GM18519 (cell line): ENCODE measurements at regions not wholly inside any gene's neighbourhood (a gene's known extent, or its start where the extent isn't known, plus 50 kb on each side); places are given as distances from the start of the nearest gene placed in this dataset.
"Not testable (repeated sequence)": the region's sequence is repeated elsewhere in the genome, so short reads cannot be mapped to it uniquely, and the experiment has no call there.

ENCODE experiments used
- ATAC-seq: cut with Tn5 transposase; IDR thresholded peaks from one replicate; pipeline ENCODE4 v1.9.1; 2021; ENCODE audit warnings: mild to moderate bottlenecking, moderate library complexity; ENCODE audit not compliant: unreplicated experiment, low FRiP score

- no peak for ATAC-seq
Measured at GRCh38 chr3:157859541-157859940, 246.7 kb downstream of the SHOX2 start.

- ATAC-seq, result no peak
Measured at GRCh38 chr3:157858821-157859220, 247.4 kb downstream of the SHOX2 start.

DNA sequence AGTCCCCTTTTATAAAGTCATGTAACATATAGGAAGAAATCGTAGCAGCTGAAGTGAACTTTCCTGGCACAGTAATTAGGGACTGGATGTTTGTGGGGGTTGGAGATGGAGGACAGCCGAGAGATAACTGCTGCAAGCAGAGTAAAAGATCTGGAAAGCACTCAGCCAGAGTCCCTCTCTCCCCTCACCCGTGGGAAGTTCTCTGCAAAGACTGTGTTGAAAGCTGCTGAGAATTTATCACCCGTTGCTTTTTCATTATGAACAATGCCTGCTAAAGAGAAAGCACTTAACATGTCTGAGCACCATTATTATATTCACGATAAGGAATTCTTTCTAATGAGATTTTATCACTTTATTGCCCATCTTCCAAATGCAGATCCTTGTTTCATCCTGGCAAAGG is 248.8 kb downstream of the SHOX2 start:
- ATAC-seq, result no peak

- no peak for ATAC-seq
Measured at GRCh38 chr3:157856078-157856939, 249.9 kb downstream of the SHOX2 start.

- ATAC-seq, result not testable (repeated sequence)
Measured at GRCh38 chr3:157845839-157846238, 260.4 kb downstream of the SHOX2 start.

DNA sequence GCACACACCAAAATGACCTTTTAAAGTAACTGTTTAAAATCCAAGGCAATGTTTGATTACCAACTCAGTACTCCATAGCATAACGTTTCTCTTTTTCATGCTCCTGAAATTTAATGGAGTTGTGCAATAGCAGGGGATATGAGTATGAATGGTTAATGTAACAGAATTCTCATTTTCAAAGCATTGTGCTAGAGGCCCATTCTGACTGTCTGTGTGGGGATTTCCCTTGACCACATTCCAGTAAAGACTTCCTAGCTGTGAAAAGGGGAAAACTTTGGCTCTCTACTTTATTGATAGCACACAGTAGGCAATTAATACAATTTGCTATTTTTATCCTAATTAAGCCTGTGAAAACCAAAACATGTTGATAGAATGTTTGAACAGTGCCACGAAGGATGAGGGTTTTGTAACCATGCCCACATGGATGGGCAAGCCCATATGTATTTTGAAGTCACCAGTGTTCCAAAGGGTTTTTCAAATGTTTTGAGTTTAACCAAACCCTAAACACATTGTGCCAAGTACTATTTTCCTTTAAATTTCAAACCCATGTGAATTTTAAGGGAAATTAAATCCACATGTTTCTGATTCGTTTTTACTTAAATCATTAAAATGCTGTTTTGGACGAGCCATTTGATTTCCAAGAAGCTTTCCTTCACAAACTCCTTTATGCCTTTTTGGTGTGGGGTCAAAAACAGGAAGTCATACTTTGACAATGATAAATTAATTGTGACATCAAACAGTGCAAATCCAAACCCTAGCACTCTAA is 261.2 kb downstream of the SHOX2 start:
- no peak for ATAC-seq

DNA sequence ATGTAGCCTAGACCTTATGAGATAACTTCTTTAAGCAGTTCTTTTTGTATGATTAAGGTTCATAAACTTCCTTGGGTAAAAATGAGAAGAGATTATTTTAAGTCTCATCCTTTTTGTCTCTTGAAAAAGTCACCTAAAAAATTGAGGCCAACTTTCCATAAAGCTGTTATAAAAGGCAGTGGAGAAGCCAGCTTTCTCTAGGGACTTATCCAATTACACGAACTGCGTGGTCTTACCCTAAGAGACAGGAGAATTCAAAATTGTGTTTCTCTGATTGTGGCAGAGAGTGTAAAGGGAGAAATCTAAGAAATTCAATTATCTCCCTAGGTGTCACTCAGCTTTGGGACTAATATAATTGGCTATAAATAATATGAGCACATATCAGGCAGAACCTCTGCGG is 262.0 kb downstream of the SHOX2 start:
- no peak for ATAC-seq

DNA sequence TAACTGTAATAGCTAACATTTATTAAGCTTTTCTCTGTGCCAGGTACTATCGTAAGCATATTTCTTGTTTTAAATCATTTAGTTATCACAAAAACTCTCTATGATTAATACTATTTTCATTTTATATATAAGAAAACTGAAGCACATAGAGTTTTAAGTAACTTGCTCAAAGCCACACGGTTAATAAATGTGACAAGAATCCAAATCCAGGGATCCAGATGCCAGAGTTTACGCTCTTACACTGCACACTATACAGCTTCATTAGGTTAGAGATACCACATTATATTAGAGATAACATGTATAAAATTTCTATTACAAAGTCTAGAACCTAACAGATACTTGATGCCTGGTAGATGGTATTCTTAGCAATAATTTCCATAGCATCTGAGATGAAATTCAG is 265.2 kb downstream of the SHOX2 start:
- ATAC-seq, result no peak

DNA sequence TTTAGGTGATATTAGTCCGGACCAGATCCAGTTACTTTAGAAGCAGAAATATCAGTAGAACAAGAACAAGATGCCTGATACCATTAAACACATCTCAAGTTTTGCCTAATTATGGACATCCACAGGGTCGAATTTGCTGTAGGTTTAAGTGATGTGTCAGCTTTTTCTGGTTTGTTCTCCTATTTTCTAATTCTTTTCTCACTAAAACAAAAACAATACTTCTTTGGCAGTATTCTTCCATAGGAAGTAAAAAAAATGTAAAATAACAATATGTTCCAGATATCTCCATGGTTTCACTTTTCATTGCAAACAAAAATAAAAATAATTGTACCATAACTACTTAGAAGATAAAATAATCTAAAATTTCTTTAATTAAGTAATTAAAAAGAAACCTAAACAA is 265.7 kb downstream of the SHOX2 start:
- no peak for ATAC-seq

- ATAC-seq, result no peak
Measured at GRCh38 chr3:157838457-157838856, 267.8 kb downstream of the SHOX2 start.

DNA sequence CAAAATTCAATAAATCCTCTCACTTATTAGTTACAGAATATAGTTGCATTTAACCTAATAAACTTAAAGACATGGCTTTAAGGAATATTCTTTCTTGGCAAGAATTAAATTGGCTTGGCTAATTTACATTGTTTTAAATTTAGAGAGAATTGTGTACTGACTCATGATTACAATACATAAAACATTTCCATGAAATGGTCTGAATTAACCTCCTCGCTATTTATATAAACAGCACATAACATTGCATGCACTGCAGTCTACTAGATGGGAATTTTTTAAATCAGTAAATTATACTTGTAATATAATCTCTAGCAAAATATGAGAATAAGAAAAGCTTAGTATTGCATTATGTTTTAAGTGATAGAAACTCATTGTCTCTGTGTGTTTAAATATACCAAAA is 268.9 kb downstream of the SHOX2 start:
- no peak for ATAC-seq

DNA sequence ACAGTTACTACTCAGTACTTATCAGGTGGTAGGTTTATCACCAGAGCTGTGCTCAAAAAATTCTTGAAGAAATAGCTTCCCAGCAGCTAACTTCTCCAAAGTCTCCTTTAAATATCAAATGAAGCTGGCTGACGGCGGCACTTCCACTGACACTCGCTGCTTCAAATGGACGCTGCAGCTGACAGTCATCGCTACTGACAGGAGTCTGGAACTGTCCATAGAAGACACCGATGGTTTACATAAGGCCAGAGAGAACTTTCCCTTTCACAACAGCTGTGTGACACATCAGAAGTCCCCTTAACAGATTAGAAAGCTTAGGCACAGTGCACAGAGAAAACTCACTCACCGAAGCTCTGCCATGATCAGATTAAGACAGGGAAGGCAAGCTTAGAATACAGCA is 270.2 kb downstream of the SHOX2 start:
- ATAC-seq, result no peak

GRCh38 chr3:157832588-157832987 is 273.6 kb downstream of the SHOX2 start:
- no peak for ATAC-seq

- ATAC-seq, result no peak
Measured at GRCh38 chr3:157830556-157831236, 275.5 kb downstream of the SHOX2 start.

GRCh38 chr3:157829786-157830185 is 276.4 kb downstream of the SHOX2 start:
- ATAC-seq, result no peak

DNA sequence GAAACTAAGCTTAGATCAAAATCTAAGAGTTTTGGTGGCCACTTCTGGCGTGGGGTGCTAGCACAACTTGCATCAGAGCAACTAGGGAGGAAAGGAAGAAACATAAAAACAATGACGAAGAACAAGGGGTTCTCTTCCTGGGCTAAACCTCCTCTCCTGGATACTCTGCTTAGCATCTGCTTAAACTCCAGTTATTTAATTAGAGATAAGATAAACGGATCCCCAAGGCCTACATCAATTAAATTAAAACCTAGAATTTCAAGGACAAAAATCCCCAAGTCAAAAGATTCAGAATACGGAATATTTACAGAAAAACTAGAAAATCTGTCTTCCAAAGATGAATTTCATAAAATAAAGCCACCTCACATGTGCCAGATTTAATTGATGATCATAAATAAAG is 281.9 kb downstream of the SHOX2 start:
- ATAC-seq, result no peak

DNA sequence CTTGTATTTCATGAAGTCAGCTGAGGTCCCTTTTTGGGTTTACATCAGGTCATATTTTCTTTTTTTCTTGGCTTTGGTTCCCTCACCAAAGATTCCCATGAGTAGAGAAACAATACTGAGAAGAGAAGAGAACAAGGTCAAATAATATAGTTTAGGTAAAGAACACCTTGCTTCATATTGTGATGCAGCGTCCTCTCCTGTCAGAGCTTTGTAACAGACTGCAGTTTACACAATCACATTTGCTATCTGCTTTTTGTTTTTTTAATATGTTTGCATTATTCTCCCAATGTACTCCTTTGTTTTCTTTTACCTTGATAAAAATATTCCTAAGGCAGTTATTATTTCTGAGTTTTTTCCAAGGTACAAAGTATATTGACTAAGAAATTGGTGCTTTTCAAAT is 283.2 kb downstream of the SHOX2 start:
- ATAC-seq, result no peak

- ATAC-seq, result no peak
Measured at GRCh38 chr3:157820157-157820517, 286.1 kb downstream of the SHOX2 start.

GRCh38 chr3:157819270-157820156 is 286.7 kb downstream of the SHOX2 start:
- ATAC-seq, result no peak

- no peak for ATAC-seq
Measured at GRCh38 chr3:157816896-157817295, 289.3 kb downstream of the SHOX2 start.
